Fibroblast of villous mesenchyme (primary cell): ENCODE measurements at regions not wholly inside any gene's neighbourhood (a gene's known extent, or its start where the extent isn't known, plus 50 kb on each side); places are given as distances from the start of the nearest gene placed in this dataset.
"Not testable (repeated sequence)": the region's sequence is repeated elsewhere in the genome, so short reads cannot be mapped to it uniquely, and the experiment has no call there.

Experiments
- DNase-seq: peaks from one replicate; pipeline ENCODE4 v3.0.0-alpha.2; 2010; ENCODE audit warnings: low read depth
- H3K4me3 ChIP-seq: 2 replicates; pipeline ENCODE4 v1.5.1; 2011; ENCODE audit warnings: low read depth, mild to moderate bottlenecking, low read length
- CTCF ChIP-seq: IDR thresholded peaks from 2 replicates; pipeline ENCODE4 v1.5.1; 2012; ENCODE audit warnings: low read depth, mild to moderate bottlenecking, low read length; ENCODE audit not compliant: insufficient read depth

GRCh38 chr11:123349382-123349781, 80.7 kb upstream of the GRAMD1B start:
- TF ChIP-seq CTCF = no peak
- no peak overlapping the region for H3K4me3 ChIP-seq
- DNase-seq = no peak

- no peak for DNase-seq
- H3K4me3 ChIP-seq = no peak overlapping the region
- TF ChIP-seq CTCF = no peak
These were observed 85.2 kb upstream of the GRAMD1B start for GRCh38 chr11:123344790-123345357.

GRCh38 chr11:123344188-123344587, 85.9 kb upstream of the GRAMD1B start:
- DNase-seq, H3K4me3 ChIP-seq: not testable (repeated sequence)

GRCh38 chr11:123338997-123339752, 90.9 kb upstream of the GRAMD1B start:
- no peak for TF ChIP-seq CTCF
- no peak overlapping the region for H3K4me3 ChIP-seq
- DNase-seq = no peak

- TF ChIP-seq CTCF = no peak
- no peak for DNase-seq
- no peak overlapping the region for H3K4me3 ChIP-seq
These were observed 91.7 kb upstream of the GRAMD1B start for GRCh38 chr11:123338266-123338800.

- TF ChIP-seq CTCF = no peak
- no peak for DNase-seq
- no peak overlapping the region for H3K4me3 ChIP-seq
These were observed 95.1 kb upstream of the GRAMD1B start for GRCh38 chr11:123334925-123335324.

- not testable (repeated sequence) for DNase-seq, H3K4me3 ChIP-seq
These were observed 97.5 kb upstream of the GRAMD1B start for GRCh38 chr11:123332577-123332976.

GRCh38 chr11:123330948-123331347, 99.1 kb upstream of the GRAMD1B start:
- no peak for TF ChIP-seq CTCF
- DNase-seq = no peak
- H3K4me3 ChIP-seq = no peak overlapping the region
